ENCODE measurements at regions not wholly inside any gene's neighbourhood (a gene's known extent, or its start where the extent isn't known, plus 50 kb on each side); places are given as distances from the start of the nearest gene placed in this dataset.

GRCh38 chr22:47847131-47847890 is 1084.9 kb downstream of the TBC1D22A start:
- DNase-seq (ENCODE audit: low read depth in 2 of 2): no peak

DNA sequence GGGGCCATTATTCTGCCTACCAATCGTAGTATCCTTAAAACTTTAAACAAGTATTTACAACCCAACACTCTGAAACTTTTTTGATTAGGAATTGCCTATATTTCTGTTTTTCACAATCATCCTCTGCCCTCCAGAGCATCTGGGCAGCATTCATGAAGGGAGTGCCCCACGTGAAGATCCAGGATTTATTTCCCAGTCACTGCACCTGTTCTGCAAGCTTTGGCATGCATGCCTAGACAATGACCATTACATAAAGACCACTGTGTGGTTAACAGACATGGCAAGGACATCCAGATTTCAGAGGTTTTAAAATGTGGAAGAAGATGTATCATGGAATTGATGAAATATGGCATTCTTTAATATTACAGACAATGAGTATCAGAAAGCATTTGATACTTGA is 1083.8 kb downstream of the TBC1D22A start:
- DNase-seq (ENCODE audit: low read depth in 2 of 2): no peak

DNA sequence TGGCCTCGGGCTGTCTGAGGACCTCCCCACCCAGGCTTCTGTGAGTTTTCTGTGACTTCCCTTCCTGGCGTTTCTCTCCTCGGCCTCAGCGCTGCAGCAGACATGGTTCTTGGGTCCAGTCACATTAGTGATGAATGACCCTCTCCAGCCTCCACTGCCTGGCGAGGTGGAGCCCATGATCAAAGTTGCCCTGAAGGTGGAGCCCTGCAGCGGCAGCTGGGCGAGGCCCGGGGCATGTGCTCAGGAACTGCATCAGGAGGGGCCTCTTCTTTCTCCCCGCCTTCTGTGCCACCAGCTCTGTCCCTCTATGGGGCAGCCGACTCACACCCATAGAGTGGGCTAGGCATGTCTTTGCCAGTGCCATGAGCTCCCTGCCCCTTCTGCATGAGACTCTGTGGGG is 1079.7 kb downstream of the TBC1D22A start:
- DNase-seq (ENCODE audit: low read depth in 2 of 2): no peak

DNA sequence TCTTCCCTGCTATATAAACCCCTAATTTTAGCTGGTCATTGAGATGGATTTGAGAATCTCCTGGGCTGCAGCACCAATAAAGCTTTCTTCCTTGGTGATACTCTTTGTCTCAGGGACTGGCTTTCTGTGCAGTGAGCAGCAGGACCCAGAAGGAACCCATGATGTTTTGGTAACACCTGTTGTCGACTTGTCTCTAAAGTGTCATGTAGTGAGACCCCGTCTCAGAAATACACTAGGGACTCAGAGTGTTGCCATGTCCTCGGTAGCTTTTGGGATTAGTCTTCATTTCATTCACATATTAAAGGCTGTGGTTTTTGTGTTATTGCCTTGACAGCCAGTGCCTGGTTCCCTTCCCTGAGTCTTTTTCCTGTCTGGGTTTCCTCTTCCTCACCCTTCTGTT is 1078.7 kb downstream of the TBC1D22A start:
- DNase-seq (ENCODE audit: low read depth in 2 of 2): no peak

- DNase-seq (ENCODE audit: low read depth in 2 of 2): no peak
Observed at GRCh38 chr22:47839595-47840227, 1077.3 kb downstream of the TBC1D22A start.

DNA sequence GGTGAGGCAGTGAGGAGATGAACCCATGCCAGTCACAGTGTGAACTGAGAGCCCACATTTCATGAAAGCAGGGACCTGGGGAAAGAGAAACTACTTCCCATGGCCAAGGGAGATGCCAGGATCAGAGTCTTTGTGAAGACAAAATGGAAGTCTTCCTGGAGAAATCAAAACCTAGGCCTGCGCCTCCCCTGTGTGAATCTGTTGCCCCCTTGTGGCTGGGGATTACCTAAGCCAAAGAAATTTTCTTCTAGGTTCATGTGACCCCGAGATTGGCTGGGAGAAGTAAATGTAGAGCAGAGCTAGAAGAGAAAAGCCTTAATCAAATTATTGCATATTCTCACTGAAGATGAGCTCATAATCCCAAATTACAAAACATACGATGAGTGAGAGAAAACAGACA is 1075.3 kb downstream of the TBC1D22A start:
- DNase-seq (ENCODE audit: low read depth in 2 of 2): no peak

DNA sequence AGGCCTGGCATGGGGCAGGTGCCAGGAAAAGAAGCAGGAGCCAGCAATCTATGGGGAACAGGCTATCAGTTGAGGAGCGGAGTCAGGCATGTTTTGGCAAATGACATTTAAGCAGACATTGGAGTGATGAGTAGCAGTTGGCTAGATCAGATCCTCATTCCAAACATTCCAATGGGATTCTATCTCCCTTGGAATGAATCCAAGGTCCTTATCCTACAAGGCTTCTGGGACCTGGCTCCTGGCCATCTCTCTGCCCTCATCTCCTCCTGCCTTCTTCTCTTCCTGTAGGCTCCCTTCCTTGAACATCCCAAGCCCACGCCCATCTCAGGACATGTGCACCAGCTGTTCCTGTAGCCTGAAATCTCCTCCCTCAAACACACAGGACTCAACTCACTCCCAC is 1074.5 kb downstream of the TBC1D22A start:
- no peak for DNase-seq (ENCODE audit: low read depth in 2 of 2)

DNA sequence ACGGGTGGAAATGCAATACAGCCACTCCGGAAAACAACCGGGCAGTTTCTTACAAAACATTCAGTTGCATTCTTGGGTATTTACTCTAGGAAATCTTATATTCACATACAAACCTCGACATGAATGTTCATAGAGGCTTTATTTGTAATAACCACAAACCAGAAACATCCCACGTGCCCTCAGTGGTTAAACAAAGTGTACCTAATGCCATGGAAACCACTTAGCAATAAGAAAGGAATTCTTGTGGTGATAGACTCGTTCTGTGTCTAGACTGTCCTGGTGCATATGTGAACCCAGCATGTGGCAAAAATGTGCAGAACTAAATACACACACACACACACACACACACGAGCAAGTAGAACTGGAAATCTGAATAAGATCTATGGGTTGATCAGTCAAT is 1073.3 kb downstream of the TBC1D22A start:
- no peak for DNase-seq (ENCODE audit: low read depth in 2 of 2)

DNA sequence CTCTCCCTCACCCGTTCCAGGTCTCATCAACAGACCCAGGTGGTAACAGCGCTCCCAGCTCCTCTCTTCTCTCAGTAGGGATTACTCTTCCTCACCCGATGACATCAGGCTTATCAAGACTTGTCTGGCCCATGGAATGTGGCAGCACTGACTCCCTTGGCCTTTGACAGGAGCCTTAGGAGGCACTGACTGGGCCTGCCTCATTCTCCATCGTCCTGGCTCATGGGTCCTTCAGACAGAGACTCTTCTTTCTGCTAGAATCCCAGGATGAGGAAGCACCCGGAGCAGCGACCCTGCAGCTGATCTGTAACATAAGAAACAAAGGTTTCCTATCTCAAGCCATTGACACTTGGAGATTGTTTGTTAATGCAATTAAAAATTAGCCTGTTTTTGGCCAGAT is 1063.6 kb downstream of the TBC1D22A start:
- no peak for DNase-seq (ENCODE audit: low read depth in 2 of 2)

DNA sequence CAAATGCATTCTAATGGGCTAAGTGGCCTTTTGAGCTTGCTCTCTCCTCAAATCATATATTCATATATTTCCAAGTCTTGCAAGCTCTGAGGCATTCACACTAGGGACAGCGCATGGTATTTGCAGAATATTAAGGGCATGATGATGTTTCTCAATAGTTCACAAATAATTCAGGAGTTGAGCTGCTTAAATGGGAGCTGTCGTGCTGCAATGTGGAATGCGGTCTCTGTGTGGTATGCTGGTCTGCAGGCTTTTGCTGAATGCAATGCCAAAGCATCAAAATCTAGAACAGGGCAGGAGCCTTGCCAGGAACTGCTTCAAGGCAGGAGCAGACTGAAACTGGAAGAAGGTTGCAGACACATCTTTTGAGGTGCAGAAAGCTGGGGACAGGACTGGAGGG is 1060.0 kb downstream of the TBC1D22A start:
- no peak for DNase-seq (ENCODE audit: low read depth in 2 of 2)

DNA sequence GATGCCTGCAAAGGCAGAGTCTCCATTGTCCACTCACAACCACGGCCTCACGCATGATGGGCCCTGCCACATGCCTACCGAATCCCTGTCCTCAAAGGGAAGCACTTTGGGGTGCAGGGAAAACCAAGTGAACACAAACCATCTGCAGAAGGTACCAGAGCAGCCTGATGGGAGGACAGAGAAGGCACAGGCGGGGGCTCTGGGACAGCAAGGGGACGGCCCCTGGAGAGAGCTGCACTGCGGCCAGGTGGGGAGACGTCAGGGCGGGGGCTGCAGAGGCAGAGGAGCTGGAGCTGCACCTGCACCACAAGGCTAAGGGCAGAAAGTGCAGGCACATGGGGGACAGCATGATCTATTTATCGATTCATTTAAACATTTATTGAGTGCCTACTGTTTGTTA is 1056.0 kb downstream of the TBC1D22A start:
- DNase-seq (ENCODE audit: low read depth in 2 of 2): no peak

DNA sequence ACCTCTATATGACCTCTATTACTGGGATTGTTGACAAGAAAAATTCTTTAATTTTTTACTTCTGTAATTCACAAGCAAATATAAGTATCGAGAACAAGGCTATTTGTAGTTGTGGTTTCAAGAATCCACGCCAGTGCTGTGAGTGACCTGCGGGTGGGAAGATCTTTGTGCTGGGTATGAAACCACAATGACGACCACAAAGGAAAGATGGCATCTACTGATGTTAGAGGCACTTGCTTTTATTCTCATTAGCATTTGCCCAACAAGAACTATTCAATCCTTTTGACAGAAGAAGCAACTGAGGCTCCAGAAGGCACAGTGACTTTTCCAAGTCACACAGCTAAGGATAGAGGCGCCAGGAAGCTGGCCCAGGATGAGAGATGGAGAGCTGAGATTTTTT is 1054.9 kb downstream of the TBC1D22A start:
- no peak for DNase-seq (ENCODE audit: low read depth in 2 of 2)

DNA sequence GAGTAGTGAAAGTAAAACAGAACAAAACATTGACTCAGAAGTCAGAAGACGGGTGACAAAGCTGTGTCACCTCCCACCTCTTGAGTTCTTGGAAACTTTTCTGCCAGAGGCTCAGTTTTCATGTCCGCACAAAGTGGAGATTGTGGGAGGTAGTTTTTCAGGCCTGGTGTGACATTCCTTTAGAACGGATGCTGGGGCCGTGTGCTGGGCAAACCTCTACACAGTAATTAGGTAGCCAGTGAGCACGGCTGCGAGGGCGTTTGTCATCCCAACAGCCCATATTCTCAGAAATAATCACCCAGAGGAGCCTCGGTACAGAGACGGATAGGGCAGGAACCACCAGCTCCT is 1054.4 kb downstream of the TBC1D22A start:
- no peak for DNase-seq (ENCODE audit: low read depth in 2 of 2)

DNA sequence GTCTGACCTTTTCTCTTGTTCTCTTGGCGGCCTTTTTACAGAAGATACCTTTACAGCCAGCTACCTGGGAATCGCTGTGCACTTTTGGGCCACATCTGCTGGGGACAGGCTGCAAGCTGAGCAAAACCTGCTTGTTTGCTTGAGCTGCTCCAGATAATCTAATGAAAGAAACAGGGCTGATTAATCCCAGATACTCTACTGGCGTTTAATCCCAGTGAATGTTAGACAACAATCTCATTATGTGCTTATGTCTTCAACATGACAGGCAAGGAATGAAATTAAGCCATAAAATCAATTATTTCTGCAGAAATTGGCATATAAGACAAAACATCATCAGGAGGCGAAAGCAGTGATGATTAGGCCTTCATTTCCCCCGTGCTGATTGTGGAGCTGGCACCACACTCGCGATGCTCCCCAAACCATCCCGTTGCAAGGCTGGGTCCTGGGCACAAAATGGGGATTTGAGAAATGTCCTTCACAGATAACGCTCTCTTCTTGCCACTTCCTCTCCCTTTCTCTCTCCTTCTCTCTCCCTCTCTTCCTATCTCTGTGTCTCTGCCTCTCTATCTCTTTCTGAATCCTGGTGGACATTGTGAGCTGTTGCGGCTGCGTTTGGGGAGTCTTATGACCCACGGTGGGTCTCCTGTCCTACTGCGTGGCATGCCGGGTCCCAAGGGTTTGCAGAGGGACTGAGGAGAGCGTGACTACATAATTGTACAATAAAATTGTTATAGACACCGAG is 1053.8 kb downstream of the TBC1D22A start:
- no peak for DNase-seq (ENCODE audit: low read depth in 2 of 2)

DNA sequence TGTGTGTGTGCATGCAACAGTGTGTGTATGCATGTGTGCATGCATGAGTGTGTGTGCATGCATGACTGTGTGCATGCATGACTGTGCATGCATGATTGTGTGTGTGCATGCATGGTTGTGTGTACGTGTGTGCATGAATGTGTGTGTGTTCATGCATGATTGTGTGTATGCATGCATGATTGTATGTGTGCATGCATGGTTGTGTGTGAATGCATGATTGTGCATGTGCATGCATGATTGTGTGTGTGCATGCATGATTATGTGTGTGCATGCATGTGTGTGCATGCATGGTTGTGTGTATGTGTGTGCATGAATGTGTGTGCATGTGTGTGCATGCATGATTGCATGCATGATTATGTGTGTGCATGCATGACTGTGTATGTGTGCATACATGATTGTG is 1052.0 kb downstream of the TBC1D22A start:
- no peak for DNase-seq (ENCODE audit: low read depth in 2 of 2)

DNA sequence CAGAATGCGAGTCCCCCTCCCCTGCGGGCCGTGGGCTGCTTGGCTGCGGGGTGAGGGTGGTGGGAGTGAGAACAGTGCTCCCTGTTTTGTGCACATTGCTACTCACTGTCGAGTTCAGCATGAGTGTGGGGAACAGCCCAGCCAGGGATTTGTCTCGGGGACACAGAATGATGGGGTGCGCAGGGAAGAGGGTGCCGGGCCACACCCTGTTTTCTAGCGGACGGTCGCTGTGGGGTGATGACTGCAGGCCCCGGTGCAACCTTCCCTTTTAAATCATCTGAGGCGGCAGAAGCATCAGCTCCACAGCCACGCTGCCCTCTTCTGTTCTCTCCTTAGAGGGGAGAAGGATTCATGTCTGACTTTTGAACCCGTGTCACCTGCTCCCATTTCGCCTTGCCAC is 1051.2 kb downstream of the TBC1D22A start:
- DNase-seq (ENCODE audit: low read depth in 2 of 2): no peak

DNA sequence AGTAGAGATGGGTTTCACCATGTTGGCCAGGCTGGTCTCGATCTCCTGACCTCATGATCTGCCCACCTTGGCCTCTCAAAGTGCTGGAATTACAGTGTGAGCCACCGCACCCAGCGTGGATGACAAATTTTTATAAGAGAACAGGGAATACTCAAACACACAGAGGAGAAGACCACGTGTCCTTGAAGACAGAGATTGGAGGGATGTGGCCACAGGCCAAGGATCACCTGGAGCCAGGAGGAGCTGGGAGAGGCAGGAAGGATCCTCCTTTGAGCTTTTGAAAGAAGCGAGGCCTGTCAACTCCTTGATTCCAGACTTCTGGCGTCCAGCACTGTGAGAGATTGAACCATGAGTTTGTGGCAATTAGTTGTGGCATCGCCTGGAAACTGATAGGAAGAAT is 1049.5 kb downstream of the TBC1D22A start:
- no peak for DNase-seq (ENCODE audit: low read depth in 2 of 2)

GRCh38 chr22:47810505-47811500 is 1048.4 kb downstream of the TBC1D22A start:
- DNase-seq (ENCODE audit: low read depth in 2 of 2): no peak

DNA sequence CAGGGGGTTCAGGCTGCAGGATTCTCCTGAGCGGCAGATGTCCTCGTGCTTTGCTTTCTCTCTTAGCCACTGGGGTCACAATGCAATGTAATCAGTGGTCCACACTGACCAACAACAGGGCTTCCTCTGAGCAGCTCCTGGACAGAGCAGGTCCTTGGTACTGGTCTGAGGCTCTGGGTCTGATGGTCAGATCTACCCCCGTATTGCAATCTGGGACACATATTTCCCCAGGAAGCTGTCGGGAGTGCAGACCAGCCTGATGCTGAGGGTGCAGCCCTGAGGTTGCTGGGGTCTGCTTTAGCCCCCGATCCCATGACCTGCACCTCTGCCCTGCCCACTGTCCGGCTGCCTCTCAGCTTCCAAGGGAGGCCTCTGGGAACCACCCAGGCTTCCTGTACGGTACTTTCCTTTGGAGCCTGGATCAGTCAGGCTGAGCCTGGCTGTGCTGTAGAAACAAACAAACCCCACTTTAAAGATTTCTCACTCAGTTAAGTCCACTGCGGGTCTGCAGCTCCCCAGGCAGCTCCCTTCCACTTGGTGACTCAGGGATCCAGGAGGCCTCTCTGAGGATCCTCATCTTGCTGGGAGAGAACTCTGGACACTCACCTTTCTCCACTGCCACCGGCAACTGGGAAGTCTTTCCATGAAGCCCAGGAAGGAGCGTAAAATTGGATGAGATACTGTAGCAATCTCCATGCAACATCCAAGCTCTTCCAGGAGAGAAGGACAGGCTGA is 1046.6 kb downstream of the TBC1D22A start:
- no peak for DNase-seq (ENCODE audit: low read depth in 2 of 2)

DNA sequence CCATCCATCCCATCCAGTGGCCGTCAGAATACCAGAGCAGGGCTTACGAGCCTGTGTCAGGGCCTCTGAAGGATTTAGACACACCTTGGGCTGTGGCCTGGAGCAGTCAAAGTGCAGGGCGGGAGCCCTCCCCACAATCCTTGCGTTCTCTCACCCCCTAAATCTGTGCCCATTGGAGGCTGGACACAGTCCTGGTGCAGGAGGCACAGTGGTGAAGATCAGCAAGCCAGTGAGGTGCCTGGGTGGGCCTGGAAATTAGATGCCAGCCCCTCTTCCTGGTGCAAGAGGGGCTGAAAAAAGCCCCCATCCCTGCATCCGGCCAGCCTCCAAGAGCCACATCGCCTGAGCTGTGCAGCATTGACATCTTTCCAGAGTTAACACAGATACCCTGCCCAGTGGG is 1045.8 kb downstream of the TBC1D22A start:
- no peak for DNase-seq (ENCODE audit: low read depth in 2 of 2)

GRCh38 chr22:47807506-47807905 is 1045.1 kb downstream of the TBC1D22A start:
- DNase-seq (ENCODE audit: low read depth in 2 of 2): no peak
